Inferior parietal cortex (tissue), 1 donor: ENCODE measurements at regions not wholly inside any gene's neighbourhood (a gene's known extent, or its start where the extent isn't known, plus 50 kb on each side); places are given as distances from the start of the nearest gene placed in this dataset.

ENCODE experiments used
- DNase-seq: peaks from one replicate; pipeline ENCODE4 v3.0.0-alpha.2; 2016; ENCODE audit errors: extremely low spot score

GRCh38 chr15:48040166-48040817 is 80.5 kb upstream of the SLC24A5 start:
- DNase-seq = peak; percentile 14

GRCh38 chr15:48041454-48041853 is 79.3 kb upstream of the SLC24A5 start:
- DNase-seq = no peak

GRCh38 chr15:48046813-48047438 is 73.9 kb upstream of the SLC24A5 start:
- DNase-seq = no peak

- no peak for DNase-seq
Observed at GRCh38 chr15:48049736-48050135, 71.1 kb upstream of the SLC24A5 start.

- DNase-seq = no peak
Observed at GRCh38 chr15:48052946-48053345, 67.8 kb upstream of the SLC24A5 start.

GRCh38 chr15:48058371-48058770 is 62.4 kb upstream of the SLC24A5 start:
- DNase-seq = no peak

GRCh38 chr15:48059791-48060190 is 61.0 kb upstream of the SLC24A5 start:
- peak; percentile 42 for DNase-seq

- DNase-seq = no peak
Observed at GRCh38 chr15:48060396-48060795, 60.4 kb upstream of the SLC24A5 start.

GRCh38 chr15:48061605-48062004 is 59.2 kb upstream of the SLC24A5 start:
- DNase-seq = no peak

GRCh38 chr15:48062148-48062872 is 58.5 kb upstream of the SLC24A5 start:
- no peak for DNase-seq

- no peak for DNase-seq
Observed at GRCh38 chr15:48063411-48063985, 57.3 kb upstream of the SLC24A5 start.

- no peak for DNase-seq
Observed at GRCh38 chr15:48064421-48064820, 56.4 kb upstream of the SLC24A5 start.

GRCh38 chr15:48066456-48066855 is 54.3 kb upstream of the SLC24A5 start:
- DNase-seq = no peak
